HG02870 (cell line): ENCODE measurements at regions not wholly inside any gene's neighbourhood (a gene's known extent, or its start where the extent isn't known, plus 50 kb on each side); places are given as distances from the start of the nearest gene placed in this dataset.
"Not testable (repeated sequence)": the region's sequence is repeated elsewhere in the genome, so short reads cannot be mapped to it uniquely, and the experiment has no call there.

Experiments used
- ATAC-seq: cut with Tn5 transposase; IDR thresholded peaks from one replicate; pipeline ENCODE4 v1.9.1; 2021; ENCODE audit warnings: mild to moderate bottlenecking, moderate library complexity; ENCODE audit not compliant: unreplicated experiment

GRCh38 chrX:40852586-40852985, 117.2 kb upstream of the MED14 start:
- ATAC-seq = no peak

GRCh38 chrX:40853004-40853815, 117.9 kb upstream of the MED14 start:
- no peak for ATAC-seq

- no peak for ATAC-seq
Measured at GRCh38 chrX:40853816-40854123, 118.4 kb upstream of the MED14 start.

GRCh38 chrX:40854242-40854641, 118.9 kb upstream of the MED14 start:
- ATAC-seq = no peak

- ATAC-seq = no peak
Measured at GRCh38 chrX:40855411-40855810, 120.1 kb upstream of the MED14 start.

- ATAC-seq = no peak
Measured at GRCh38 chrX:40855932-40856515, 120.7 kb upstream of the MED14 start.

GRCh38 chrX:40861952-40862554, 126.7 kb upstream of the MED14 start:
- not testable (repeated sequence) for ATAC-seq

GRCh38 chrX:40863260-40863659, 127.9 kb upstream of the MED14 start:
- ATAC-seq = not testable (repeated sequence)

- no peak for ATAC-seq
Measured at GRCh38 chrX:40863671-40864070, 128.3 kb upstream of the MED14 start.

GRCh38 chrX:40864972-40865371, 129.6 kb upstream of the MED14 start:
- ATAC-seq = no peak

- no peak for ATAC-seq
Measured at GRCh38 chrX:40866893-40867292, 131.6 kb upstream of the MED14 start.

GRCh38 chrX:40867352-40867751, 132.0 kb upstream of the MED14 start:
- ATAC-seq = no peak

- ATAC-seq = no peak
Measured at GRCh38 chrX:40868868-40869267, 133.5 kb upstream of the MED14 start.

GRCh38 chrX:40870982-40871381, 135.6 kb upstream of the MED14 start:
- ATAC-seq = not testable (repeated sequence)

- ATAC-seq = peak; percentile 82
Measured at GRCh38 chrX:40871385-40872082, 136.2 kb upstream of the MED14 start.

- no peak for ATAC-seq
Measured at GRCh38 chrX:40872351-40872750, 137.0 kb upstream of the MED14 start.

- no peak for ATAC-seq
Measured at GRCh38 chrX:40875476-40875875, 140.1 kb upstream of the MED14 start.

GRCh38 chrX:40877887-40878286, 142.5 kb upstream of the MED14 start:
- no peak for ATAC-seq

- no peak for ATAC-seq
Measured at GRCh38 chrX:40878766-40879165, 143.4 kb upstream of the MED14 start.

- ATAC-seq = not testable (repeated sequence)
Measured at GRCh38 chrX:40879172-40879571, 143.8 kb upstream of the MED14 start.

- ATAC-seq = no peak
Measured at GRCh38 chrX:40880712-40881111, 145.4 kb upstream of the MED14 start.
